ENCODE measurements at regions not wholly inside any gene's neighbourhood (a gene's known extent, or its start where the extent isn't known, plus 50 kb on each side); places are given as distances from the start of the nearest gene placed in this dataset.

GRCh38 chr2:180324182-180324581, 317.1 kb upstream of the CWC22 start:
- Histone ChIP-seq H3K27ac (ENCODE audit: low read depth in 2 of 2, low read length in 2 of 2) (no peak overlapping the region), H3K36me3 (ENCODE audit: control insufficient read depth in 2 of 2, insufficient read depth in 2 of 2, low read length in 2 of 2) (no peaks in the 10 kb centered on the region), H3K9me3 (ENCODE audit: control insufficient read depth in 2 of 2, low read length in 2 of 2) (no peaks in the 10 kb centered on the region), H3K27me3 (ENCODE audit: control insufficient read depth in 2 of 2, insufficient read depth in 2 of 2, low read length in 2 of 2) (no peaks in the 10 kb centered on the region), H3K9ac (ENCODE audit: low read depth in 1 of 2, low read length in 2 of 2) (no peak overlapping the region), H3K4me3 (ENCODE audit: low read length in 2 of 2) (no peak overlapping the region), H3K4me1 (ENCODE audit: control insufficient read depth in 2 of 2, insufficient read depth in 2 of 2, low read length in 2 of 2) (no peaks in the 10 kb centered on the region)

GRCh38 chr2:180322781-180323180, 315.7 kb upstream of the CWC22 start:
- Histone ChIP-seq H3K4me3 (ENCODE audit: low read length in 2 of 2) (no peak overlapping the region), H3K36me3 (ENCODE audit: control insufficient read depth in 2 of 2, insufficient read depth in 2 of 2, low read length in 2 of 2) (no peaks in the 10 kb centered on the region), H3K27ac (ENCODE audit: low read depth in 2 of 2, low read length in 2 of 2) (no peak overlapping the region), H3K9me3 (ENCODE audit: control insufficient read depth in 2 of 2, low read length in 2 of 2) (no peaks in the 10 kb centered on the region), H3K4me1 (ENCODE audit: control insufficient read depth in 2 of 2, insufficient read depth in 2 of 2, low read length in 2 of 2) (no peaks in the 10 kb centered on the region), H3K27me3 (ENCODE audit: control insufficient read depth in 2 of 2, insufficient read depth in 2 of 2, low read length in 2 of 2) (no peaks in the 10 kb centered on the region), H3K9ac (ENCODE audit: low read depth in 1 of 2, low read length in 2 of 2) (no peak overlapping the region)

GRCh38 chr2:180319586-180320405, 312.7 kb upstream of the CWC22 start:
- H3K9ac ChIP-seq (ENCODE audit: low read depth in 1 of 2, low read length in 2 of 2), result no peak overlapping the region
- H3K27me3 ChIP-seq (ENCODE audit: control insufficient read depth in 2 of 2, insufficient read depth in 2 of 2, low read length in 2 of 2), result no peaks in the 10 kb centered on the region
- H3K27ac ChIP-seq (ENCODE audit: low read depth in 2 of 2, low read length in 2 of 2), result no peak overlapping the region
- H3K36me3 ChIP-seq (ENCODE audit: control insufficient read depth in 2 of 2, insufficient read depth in 2 of 2, low read length in 2 of 2), result no peaks in the 10 kb centered on the region
- no peak overlapping the region for H3K4me3 ChIP-seq (ENCODE audit: low read length in 2 of 2)
- no peaks in the 10 kb centered on the region for H3K4me1 ChIP-seq (ENCODE audit: control insufficient read depth in 2 of 2, insufficient read depth in 2 of 2, low read length in 2 of 2)
- no peaks in the 10 kb centered on the region for H3K9me3 ChIP-seq (ENCODE audit: control insufficient read depth in 2 of 2, low read length in 2 of 2)

- Histone ChIP-seq H3K27me3 (ENCODE audit: control insufficient read depth in 2 of 2, insufficient read depth in 2 of 2, low read length in 2 of 2) (no peaks in the 10 kb centered on the region), H3K9ac (ENCODE audit: low read depth in 1 of 2, low read length in 2 of 2) (no peak overlapping the region), H3K36me3 (ENCODE audit: control insufficient read depth in 2 of 2, insufficient read depth in 2 of 2, low read length in 2 of 2) (no peaks in the 10 kb centered on the region), H3K27ac (ENCODE audit: low read depth in 2 of 2, low read length in 2 of 2) (no peak overlapping the region), H3K4me3 (ENCODE audit: low read length in 2 of 2) (no peak overlapping the region), H3K9me3 (ENCODE audit: control insufficient read depth in 2 of 2, low read length in 2 of 2) (no peaks in the 10 kb centered on the region), H3K4me1 (ENCODE audit: control insufficient read depth in 2 of 2, insufficient read depth in 2 of 2, low read length in 2 of 2) (no peaks in the 10 kb centered on the region)
Observed at GRCh38 chr2:180314086-180314485, 307.0 kb upstream of the CWC22 start.

GRCh38 chr2:180312542-180312941, 305.4 kb upstream of the CWC22 start:
- Histone ChIP-seq H3K27me3 (ENCODE audit: control insufficient read depth in 2 of 2, insufficient read depth in 2 of 2, low read length in 2 of 2) (no peaks in the 10 kb centered on the region), H3K27ac (ENCODE audit: low read depth in 2 of 2, low read length in 2 of 2) (no peak overlapping the region), H3K4me3 (ENCODE audit: low read length in 2 of 2) (no peak overlapping the region), H3K4me1 (ENCODE audit: control insufficient read depth in 2 of 2, insufficient read depth in 2 of 2, low read length in 2 of 2) (no peaks in the 10 kb centered on the region), H3K36me3 (ENCODE audit: control insufficient read depth in 2 of 2, insufficient read depth in 2 of 2, low read length in 2 of 2) (no peaks in the 10 kb centered on the region), H3K9me3 (ENCODE audit: control insufficient read depth in 2 of 2, low read length in 2 of 2) (no peaks in the 10 kb centered on the region), H3K9ac (ENCODE audit: low read depth in 1 of 2, low read length in 2 of 2) (no peak overlapping the region)

- no peaks in the 10 kb centered on the region for H3K27me3 ChIP-seq (ENCODE audit: control insufficient read depth in 2 of 2, insufficient read depth in 2 of 2, low read length in 2 of 2)
- no peaks in the 10 kb centered on the region for H3K4me1 ChIP-seq (ENCODE audit: control insufficient read depth in 2 of 2, insufficient read depth in 2 of 2, low read length in 2 of 2)
- no peaks in the 10 kb centered on the region for H3K36me3 ChIP-seq (ENCODE audit: control insufficient read depth in 2 of 2, insufficient read depth in 2 of 2, low read length in 2 of 2)
- no peak overlapping the region for H3K9ac ChIP-seq (ENCODE audit: low read depth in 1 of 2, low read length in 2 of 2)
- H3K9me3 ChIP-seq (ENCODE audit: control insufficient read depth in 2 of 2, low read length in 2 of 2), result no peaks in the 10 kb centered on the region
- H3K27ac ChIP-seq (ENCODE audit: low read depth in 2 of 2, low read length in 2 of 2), result no peak overlapping the region
- no peak overlapping the region for H3K4me3 ChIP-seq (ENCODE audit: low read length in 2 of 2)
Observed at GRCh38 chr2:180307096-180307495, 300.0 kb upstream of the CWC22 start.

- Histone ChIP-seq H3K9ac (ENCODE audit: low read depth in 1 of 2, low read length in 2 of 2) (no peak overlapping the region), H3K27me3 (ENCODE audit: control insufficient read depth in 2 of 2, insufficient read depth in 2 of 2, low read length in 2 of 2) (no peaks in the 10 kb centered on the region), H3K27ac (ENCODE audit: low read depth in 2 of 2, low read length in 2 of 2) (no peak overlapping the region)
Observed at GRCh38 chr2:180306346-180306745, 299.2 kb upstream of the CWC22 start.

GRCh38 chr2:180291552-180292421, 284.7 kb upstream of the CWC22 start:
- Histone ChIP-seq H3K9me3 (ENCODE audit: control insufficient read depth in 2 of 2, low read length in 2 of 2) (no peaks in the 10 kb centered on the region), H3K4me1 (ENCODE audit: control insufficient read depth in 2 of 2, insufficient read depth in 2 of 2, low read length in 2 of 2) (no peaks in the 10 kb centered on the region), H3K36me3 (ENCODE audit: control insufficient read depth in 2 of 2, insufficient read depth in 2 of 2, low read length in 2 of 2) (no peaks in the 10 kb centered on the region), H3K4me3 (ENCODE audit: low read length in 2 of 2) (no peak overlapping the region), H3K27ac (ENCODE audit: low read depth in 2 of 2, low read length in 2 of 2) (no peak overlapping the region), H3K9ac (ENCODE audit: low read depth in 1 of 2, low read length in 2 of 2) (no peak overlapping the region), H3K27me3 (ENCODE audit: control insufficient read depth in 2 of 2, insufficient read depth in 2 of 2, low read length in 2 of 2) (no peaks in the 10 kb centered on the region)

More at GRCh38 chr2:180306346-180306745, 299.2 kb upstream of the CWC22 start:
- no peak overlapping the region for H3K4me3 ChIP-seq (ENCODE audit: low read length in 2 of 2)
- H3K9me3 ChIP-seq (ENCODE audit: control insufficient read depth in 2 of 2, low read length in 2 of 2), result no peaks in the 10 kb centered on the region
- no peaks in the 10 kb centered on the region for H3K4me1 ChIP-seq (ENCODE audit: control insufficient read depth in 2 of 2, insufficient read depth in 2 of 2, low read length in 2 of 2)
- H3K36me3 ChIP-seq (ENCODE audit: control insufficient read depth in 2 of 2, insufficient read depth in 2 of 2, low read length in 2 of 2), result no peaks in the 10 kb centered on the region

- no peak overlapping the region for H3K27ac ChIP-seq (ENCODE audit: low read depth in 2 of 2, low read length in 2 of 2)
- H3K4me1 ChIP-seq (ENCODE audit: control insufficient read depth in 2 of 2, insufficient read depth in 2 of 2, low read length in 2 of 2), result no peaks in the 10 kb centered on the region
- H3K9me3 ChIP-seq (ENCODE audit: control insufficient read depth in 2 of 2, low read length in 2 of 2), result no peaks in the 10 kb centered on the region
- H3K36me3 ChIP-seq (ENCODE audit: control insufficient read depth in 2 of 2, insufficient read depth in 2 of 2, low read length in 2 of 2), result no peaks in the 10 kb centered on the region
- H3K4me3 ChIP-seq (ENCODE audit: low read length in 2 of 2), result no peak overlapping the region
- no peak overlapping the region for H3K9ac ChIP-seq (ENCODE audit: low read depth in 1 of 2, low read length in 2 of 2)
- H3K27me3 ChIP-seq (ENCODE audit: control insufficient read depth in 2 of 2, insufficient read depth in 2 of 2, low read length in 2 of 2), result no peaks in the 10 kb centered on the region
Observed at GRCh38 chr2:180291060-180291459, 284.0 kb upstream of the CWC22 start.

- Histone ChIP-seq H3K9me3 (ENCODE audit: control insufficient read depth in 2 of 2, low read length in 2 of 2) (no peaks in the 10 kb centered on the region), H3K27ac (ENCODE audit: low read depth in 2 of 2, low read length in 2 of 2) (no peak overlapping the region), H3K4me1 (ENCODE audit: control insufficient read depth in 2 of 2, insufficient read depth in 2 of 2, low read length in 2 of 2) (no peaks in the 10 kb centered on the region), H3K36me3 (ENCODE audit: control insufficient read depth in 2 of 2, insufficient read depth in 2 of 2, low read length in 2 of 2) (no peaks in the 10 kb centered on the region), H3K9ac (ENCODE audit: low read depth in 1 of 2, low read length in 2 of 2) (no peak overlapping the region), H3K27me3 (ENCODE audit: control insufficient read depth in 2 of 2, insufficient read depth in 2 of 2, low read length in 2 of 2) (no peaks in the 10 kb centered on the region), H3K4me3 (ENCODE audit: low read length in 2 of 2) (no peak overlapping the region)
Observed at GRCh38 chr2:180289627-180290026, 282.5 kb upstream of the CWC22 start.

All from mucosa of rectum (tissue), 2 donors.